ENCODE measurements at regions not wholly inside any gene's neighbourhood (a gene's known extent, or its start where the extent isn't known, plus 50 kb on each side); places are given as distances from the start of the nearest gene placed in this dataset.

DNA sequence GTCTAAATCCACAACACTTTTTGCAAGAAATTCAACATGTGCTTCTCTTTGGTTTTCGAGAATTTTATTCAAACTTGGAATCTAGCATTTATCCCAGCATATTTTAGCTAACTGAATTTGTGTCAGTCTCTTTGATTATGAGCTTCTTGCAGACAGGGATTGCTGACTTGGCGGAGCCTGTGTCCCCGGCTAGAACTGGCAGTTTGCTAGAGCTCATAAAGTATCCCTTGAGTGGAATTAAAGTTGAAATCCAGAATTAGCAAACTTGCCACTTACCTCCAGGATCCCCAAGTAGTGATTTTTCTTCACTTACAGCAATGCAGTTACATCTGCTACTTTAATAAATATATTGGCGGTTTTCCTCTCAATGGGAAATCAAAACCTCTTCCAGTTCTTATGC, 306.9 kb downstream of the AACS start:
- DNase-seq = no peak

- DNase-seq = no peak
Observed at GRCh38 chr12:125373375-125373774, 308.1 kb downstream of the AACS start.

DNA sequence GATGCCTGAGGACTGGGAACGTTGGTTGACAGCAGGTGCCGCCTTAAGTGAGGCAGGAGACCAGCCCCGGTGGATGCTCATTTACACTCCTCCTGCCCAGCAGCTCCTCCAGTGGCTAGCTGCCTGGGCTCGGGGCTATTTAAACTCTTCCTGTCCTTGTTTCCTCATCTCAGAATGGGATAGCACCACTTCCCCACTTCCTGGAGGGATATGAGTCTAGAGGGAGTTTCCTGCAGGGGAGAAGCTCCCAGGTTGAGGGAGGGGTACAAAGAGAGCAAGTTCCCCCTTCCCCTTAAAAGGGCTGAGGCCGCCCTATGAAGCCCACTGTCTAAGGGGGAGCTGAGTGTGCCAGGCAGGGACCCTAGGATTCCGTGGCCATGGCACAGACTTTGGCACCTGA, 311.2 kb downstream of the AACS start:
- DNase-seq = no peak

DNA sequence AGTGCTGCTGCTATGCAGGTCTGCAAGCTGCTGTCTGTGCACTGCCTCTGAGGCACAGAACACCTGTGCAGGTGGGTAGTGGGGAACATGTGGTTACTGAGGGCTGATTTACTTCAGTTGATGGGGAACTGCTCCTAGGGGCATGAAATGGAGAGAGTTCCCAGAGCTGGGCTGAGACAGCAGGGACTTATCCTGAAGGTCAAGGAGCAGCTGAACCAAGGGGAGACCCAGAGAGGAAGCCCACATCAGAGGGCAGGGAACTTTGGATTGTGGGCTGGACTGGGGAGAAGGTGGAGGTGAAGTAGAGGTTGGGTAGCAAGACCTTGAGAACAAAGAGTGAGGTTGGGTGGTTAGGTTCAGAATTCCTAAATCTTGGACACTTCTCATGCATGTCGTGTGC, 311.9 kb downstream of the AACS start:
- DNase-seq = no peak

- no peak for DNase-seq
Observed at GRCh38 chr12:125381373-125381772, 316.1 kb downstream of the AACS start.

DNA sequence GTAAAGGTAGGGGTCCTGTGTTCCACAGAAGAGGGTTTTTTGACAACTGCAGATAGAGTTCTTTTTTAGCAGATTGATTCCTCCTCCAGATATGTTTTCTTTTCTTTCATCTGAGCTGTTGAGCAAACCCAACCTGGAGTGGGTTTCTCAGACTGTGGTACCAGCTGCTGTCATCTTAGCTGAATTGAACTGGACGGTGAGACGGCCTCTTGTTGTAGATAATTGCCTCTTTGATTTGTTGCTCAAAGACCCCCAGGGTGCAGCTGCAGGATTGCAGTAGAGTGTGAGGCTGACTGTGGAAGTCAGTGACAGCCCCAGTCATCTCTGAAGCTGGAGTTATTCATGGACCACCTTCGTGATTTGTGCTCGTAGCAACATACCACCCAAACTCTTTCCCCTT, 317.7 kb downstream of the AACS start:
- no peak for DNase-seq

- no peak for DNase-seq
Observed at GRCh38 chr12:125386652-125387051, 321.4 kb downstream of the AACS start.

DNA sequence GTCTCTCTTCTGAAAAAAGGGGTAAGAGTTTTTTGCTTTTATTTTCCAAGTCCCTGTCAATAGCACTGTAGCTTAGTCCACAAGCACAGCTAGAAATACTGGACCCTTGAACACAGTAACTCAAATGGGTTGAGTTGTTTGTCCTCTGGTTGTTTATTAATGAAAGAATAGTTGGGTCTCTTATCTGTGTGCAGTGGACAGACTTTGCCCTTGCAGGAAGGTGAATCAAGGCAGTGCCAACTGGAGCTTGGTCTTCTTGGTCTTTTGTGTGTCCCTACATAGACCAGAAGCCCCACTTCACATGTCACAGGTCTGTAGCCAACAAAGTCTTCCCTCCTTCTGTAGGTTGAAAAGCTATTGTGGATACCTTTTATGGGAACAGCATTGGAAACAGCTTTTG, 322.0 kb downstream of the AACS start:
- no peak for DNase-seq

DNA sequence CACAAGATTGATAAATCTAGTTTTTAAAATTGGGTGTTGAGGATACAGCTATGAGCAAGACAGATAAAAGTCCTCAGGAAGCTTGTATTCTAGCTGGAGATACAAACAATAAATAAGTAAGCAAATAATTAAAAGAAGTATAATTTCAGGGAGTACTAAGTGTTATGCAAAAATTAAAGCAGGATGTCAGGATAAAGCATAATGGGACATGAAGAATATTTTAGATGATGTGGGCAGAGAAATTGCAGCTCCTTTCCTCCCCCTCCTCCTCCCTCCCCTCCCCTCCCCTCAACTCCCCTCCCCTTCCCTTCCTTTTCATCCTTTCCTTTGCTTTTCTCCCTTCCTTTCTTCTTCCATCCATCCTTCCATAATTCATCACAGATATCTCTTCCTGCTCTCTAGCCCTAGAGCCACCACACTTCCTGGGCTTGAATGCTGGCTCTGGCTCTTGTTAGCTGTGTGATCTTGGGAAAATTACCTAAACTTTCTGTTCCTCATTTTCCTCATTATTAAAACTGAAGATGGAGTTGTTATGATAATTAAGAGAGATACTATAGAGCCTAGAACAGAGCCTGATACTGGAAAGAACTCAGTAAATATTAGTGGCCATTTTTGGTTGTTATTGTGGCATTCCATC, 323.9 kb downstream of the AACS start:
- no peak for DNase-seq

DNA sequence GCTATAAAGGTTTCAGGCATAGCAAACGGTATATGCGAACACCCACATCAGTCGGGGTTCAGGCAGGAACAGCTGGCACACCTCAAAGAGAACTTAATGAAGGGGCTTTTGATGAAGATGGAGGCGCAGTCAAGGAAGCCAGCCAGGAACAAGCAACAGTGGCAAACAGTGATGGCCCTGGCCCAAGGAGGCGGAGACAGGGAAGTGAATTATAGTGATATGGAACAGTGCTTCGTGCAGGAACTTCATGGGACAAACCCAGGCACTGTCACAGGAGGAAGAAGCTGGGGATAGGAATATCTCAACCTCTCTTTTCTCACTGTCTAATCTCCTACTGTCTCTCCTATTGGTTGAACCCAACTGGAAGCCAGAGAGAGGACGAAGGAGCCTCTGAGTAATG, 328.3 kb downstream of the AACS start:
- DNase-seq = no peak

- DNase-seq = no peak
Observed at GRCh38 chr12:125395583-125396215, 330.5 kb downstream of the AACS start.

GRCh38 chr12:125399489-125399888, 334.3 kb downstream of the AACS start:
- no peak for DNase-seq

DNA sequence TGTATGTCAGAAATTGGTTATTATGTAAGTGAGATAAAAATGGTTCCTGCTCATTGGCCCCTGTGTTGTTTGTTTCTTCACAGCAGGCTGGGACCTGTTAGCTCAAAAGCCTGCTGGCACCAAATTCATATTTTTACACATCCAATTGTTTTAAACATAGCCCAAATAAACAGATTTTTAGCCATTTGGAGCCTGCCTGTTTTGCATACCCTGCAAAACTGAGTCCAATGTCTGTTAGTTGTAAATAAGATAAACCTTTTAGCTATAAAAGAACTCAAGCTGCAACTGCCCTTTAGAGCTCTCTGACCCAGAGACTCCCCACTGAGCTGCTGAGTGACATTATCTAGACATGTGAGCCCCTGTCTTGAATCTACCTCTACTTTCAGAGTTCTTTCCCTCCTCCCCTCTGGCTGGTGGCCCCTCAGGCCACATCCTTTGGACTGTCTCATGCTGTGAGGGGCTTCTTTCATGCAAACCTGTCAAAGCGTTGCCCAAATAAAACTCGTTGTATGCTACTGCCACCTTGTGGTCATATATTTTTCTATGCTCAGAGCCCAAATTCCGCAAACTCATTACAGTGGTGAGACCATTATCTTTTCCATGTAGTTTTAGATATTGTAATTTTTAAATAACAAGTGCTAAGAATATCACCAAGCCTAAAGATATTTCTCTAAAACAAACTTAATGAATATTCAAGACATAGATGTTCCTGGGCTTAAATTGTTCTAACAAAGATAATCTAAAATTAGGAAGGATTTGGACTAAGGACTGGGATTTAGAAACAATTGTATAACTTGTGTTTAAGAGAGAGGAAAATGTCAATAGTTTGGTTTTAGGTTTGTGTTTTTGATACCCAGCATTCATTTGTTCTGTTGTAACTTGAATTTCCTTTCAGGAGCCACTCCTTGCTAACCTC, 337.9 kb downstream of the AACS start:
- DNase-seq = peak; percentile 74

DNA sequence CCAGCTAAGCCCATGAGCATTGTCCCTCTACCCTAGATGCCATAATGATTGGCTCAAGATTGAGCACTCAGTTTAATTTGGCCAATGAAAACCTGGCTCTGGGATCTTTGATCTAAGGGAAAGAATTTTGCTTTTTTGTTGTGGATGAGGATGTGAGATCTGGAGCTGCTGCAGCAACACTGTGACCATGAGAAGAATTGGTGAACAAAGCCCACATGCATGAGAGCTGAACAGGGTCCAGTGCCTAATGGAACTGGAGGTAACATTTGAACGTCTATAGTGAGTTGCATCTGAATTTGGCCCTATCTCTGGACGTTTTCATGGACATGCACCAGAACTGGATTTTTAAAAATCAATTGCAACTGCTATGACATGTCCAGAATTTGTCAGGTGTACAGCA, 338.6 kb downstream of the AACS start:
- DNase-seq = no peak

DNA sequence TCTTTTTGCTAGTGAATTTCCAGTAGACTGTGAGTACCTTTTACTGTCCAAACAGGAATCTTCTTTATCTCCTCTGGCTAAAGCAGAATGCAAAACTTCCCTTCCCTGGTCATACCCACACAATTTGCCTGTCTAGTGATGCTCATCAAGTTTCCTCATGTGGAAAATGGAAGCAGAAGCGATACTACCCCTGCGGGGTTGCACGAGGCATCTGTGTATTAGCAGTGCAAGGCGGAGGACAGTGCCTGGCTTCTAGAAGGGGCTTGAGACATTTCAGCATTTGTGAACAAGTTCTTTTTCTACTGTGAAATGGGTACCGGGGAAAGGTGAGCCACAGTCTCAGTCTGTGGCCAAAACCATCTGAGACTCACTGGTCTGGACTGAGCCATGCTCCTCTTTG, 340.9 kb downstream of the AACS start:
- DNase-seq = no peak

- no peak for DNase-seq
Observed at GRCh38 chr12:125408718-125409117, 343.5 kb downstream of the AACS start.

DNA sequence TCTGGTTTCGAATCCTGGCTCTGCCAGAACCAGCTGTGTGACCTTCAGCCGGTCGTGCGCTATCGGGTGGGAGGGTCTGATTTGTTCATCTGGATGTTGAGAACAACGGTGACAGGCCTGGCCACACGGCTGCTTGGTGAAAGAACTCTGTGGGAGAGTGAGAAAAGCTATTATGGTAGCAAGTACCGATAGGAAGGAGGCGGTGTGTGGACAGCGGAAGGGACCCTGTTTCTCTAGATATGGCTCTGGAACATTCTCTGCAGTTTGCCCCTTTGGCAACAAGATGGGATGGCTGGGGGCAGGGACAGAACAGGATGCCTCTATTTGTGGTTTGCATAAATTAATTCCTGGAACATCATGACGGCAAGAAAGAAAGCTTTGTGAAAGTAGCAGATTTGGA, 347.3 kb downstream of the AACS start:
- no peak for DNase-seq

- DNase-seq = no peak
Observed at GRCh38 chr12:125417446-125417845, 352.2 kb downstream of the AACS start.

- DNase-seq = peak; percentile 20
Observed at GRCh38 chr12:125418902-125419564, 353.8 kb downstream of the AACS start.

DNA sequence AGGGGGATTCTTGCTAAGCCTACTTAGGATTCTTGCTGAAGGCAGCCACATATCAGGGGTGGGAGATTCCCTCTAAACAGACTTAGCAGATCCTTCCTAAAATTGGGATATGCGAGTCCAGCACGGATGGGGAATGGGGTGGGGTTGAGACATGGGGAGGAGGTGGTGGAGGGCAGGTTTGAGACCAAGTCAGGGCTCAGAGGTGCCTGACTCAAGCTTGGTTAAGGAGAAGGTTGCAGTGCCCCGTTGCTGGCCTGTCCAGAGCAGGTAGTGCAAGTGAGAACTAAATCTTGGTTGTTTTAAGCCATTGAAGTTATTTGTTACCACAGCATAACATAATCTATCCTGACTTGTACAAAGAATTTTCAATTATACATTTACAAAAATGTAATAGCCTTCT, 359.7 kb downstream of the AACS start:
- no peak for DNase-seq

GRCh38 chr12:125431516-125431915, 366.3 kb downstream of the AACS start:
- DNase-seq = no peak

DNA sequence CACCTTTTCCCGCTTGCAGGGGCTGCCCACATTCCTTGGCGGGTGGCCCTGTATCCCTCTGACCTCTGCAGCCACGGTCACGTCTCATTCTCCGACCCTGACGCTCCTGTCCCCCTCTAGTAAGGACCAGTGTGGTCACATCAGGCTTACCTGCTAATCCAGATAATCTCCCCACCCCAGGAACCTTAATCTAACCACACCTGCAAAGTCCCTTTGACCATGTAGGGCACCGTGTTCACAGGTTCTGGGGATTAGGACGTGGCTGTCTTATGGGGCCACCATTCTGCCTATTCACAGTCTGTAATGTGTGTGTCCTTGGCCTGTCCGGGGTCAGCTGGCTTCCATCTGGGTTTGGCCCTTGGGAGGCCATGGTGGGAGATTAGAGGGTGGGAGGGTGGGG, 368.9 kb downstream of the AACS start:
- no peak for DNase-seq

- no peak for DNase-seq
Observed at GRCh38 chr12:125434936-125435443, 369.8 kb downstream of the AACS start.

All from hematopoietic multipotent progenitor cell treated with erythropoietin and hydrocortisone succinate and interleukin-3 and kit ligand, for 6 days (in vitro differentiated cells).